ENCODE measurements at regions not wholly inside any gene's neighbourhood (a gene's known extent, or its start where the extent isn't known, plus 50 kb on each side); places are given as distances from the start of the nearest gene placed in this dataset.

- TF ChIP-seq, protein P1, sequence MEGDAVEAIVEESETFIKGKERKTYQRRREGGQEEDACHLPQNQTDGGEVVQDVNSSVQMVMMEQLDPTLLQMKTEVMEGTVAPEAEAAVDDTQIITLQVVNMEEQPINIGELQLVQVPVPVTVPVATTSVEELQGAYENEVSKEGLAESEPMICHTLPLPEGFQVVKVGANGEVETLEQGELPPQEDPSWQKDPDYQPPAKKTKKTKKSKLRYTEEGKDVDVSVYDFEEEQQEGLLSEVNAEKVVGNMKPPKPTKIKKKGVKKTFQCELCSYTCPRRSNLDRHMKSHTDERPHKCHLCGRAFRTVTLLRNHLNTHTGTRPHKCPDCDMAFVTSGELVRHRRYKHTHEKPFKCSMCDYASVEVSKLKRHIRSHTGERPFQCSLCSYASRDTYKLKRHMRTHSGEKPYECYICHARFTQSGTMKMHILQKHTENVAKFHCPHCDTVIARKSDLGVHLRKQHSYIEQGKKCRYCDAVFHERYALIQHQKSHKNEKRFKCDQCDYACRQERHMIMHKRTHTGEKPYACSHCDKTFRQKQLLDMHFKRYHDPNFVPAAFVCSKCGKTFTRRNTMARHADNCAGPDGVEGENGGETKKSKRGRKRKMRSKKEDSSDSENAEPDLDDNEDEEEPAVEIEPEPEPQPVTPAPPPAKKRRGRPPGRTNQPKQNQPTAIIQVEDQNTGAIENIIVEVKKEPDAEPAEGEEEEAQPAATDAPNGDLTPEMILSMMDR (IDR thresholded peaks at IDR 0.05) = no peak
- TF ChIP-seq EP300 (IDR thresholded peaks at IDR 0.05) = no peak
- TF ChIP-seq POLR2A (IDR thresholded peaks at IDR 0.05; ENCODE audit: low read depth) = no peak
These were observed 569.9 kb upstream of the FAT3 start for GRCh38 chr11:91654686-91655085.
